IMR-90 (cell line): ENCODE measurements at regions not wholly inside any gene's neighbourhood (a gene's known extent, or its start where the extent isn't known, plus 50 kb on each side); places are given as distances from the start of the nearest gene placed in this dataset.

Experiments
- BHLHE40 ChIP-seq: fragments of 150-350 bp; IDR thresholded peaks from 2 replicates; pipeline ENCODE4 v1.6.1; 2016; ENCODE audit warnings: mild to moderate bottlenecking, low read depth, low read length
- RAD21 ChIP-seq: IDR thresholded peaks from 2 replicates; pipeline ENCODE4 v1.6.1; 2012; ENCODE audit warnings: low read length, improper control_type of control experiment
- RFX5 ChIP-seq: IDR thresholded peaks from 2 replicates; pipeline ENCODE4 v1.8.0; 2012; ENCODE audit warnings: low read depth, mild to moderate bottlenecking, low read length, moderate library complexity
- SMC3 ChIP-seq: fragments of 150-350 bp; IDR thresholded peaks from 2 replicates; pipeline ENCODE4 v1.6.1; 2016; ENCODE audit warnings: low read depth, mild to moderate bottlenecking, antibody characterized with exemption, low read length, moderate library complexity
- TF ChIP-seq, protein P1 (sequence below): conservative IDR thresholded peaks from 2 replicates; pipeline ENCODE4 v1.5.1; 2012; ENCODE audit warnings: mild to moderate bottlenecking, low read depth, low read length, improper control_type of control experiment

DNA sequence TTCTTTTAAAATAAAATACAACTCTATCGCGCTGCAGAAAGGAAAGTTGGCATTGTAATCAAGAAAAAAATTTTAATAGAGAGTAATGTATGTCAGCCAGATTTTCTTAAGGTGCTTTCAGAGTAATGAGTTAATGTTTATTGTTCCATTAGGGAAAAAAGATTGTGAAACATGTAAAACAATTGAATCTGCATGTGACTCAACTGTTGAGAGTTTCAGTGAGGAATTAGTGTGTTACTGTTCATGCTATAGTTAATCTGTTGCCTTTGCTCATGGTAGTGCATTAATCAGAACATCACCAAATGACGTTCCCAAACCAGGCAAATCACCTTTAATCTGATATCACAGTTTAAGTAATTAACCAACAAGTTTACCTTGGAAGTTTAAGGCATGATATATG is 600.5 kb downstream of the NR2F1-AS1 start:
- TF ChIP-seq, protein P1, sequence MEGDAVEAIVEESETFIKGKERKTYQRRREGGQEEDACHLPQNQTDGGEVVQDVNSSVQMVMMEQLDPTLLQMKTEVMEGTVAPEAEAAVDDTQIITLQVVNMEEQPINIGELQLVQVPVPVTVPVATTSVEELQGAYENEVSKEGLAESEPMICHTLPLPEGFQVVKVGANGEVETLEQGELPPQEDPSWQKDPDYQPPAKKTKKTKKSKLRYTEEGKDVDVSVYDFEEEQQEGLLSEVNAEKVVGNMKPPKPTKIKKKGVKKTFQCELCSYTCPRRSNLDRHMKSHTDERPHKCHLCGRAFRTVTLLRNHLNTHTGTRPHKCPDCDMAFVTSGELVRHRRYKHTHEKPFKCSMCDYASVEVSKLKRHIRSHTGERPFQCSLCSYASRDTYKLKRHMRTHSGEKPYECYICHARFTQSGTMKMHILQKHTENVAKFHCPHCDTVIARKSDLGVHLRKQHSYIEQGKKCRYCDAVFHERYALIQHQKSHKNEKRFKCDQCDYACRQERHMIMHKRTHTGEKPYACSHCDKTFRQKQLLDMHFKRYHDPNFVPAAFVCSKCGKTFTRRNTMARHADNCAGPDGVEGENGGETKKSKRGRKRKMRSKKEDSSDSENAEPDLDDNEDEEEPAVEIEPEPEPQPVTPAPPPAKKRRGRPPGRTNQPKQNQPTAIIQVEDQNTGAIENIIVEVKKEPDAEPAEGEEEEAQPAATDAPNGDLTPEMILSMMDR, result no peak
- TF ChIP-seq SMC3, result no peak
- TF ChIP-seq RAD21, result no peak
- no peak for TF ChIP-seq RFX5
- no peak for TF ChIP-seq BHLHE40
